Coronary artery (tissue), 2 donors: ENCODE measurements at regions not wholly inside any gene's neighbourhood (a gene's known extent, or its start where the extent isn't known, plus 50 kb on each side); places are given as distances from the start of the nearest gene placed in this dataset.

Experiments
- DNase-seq: peaks from one replicate; pipeline ENCODE4 v3.0.0-alpha.2; 2017; ENCODE audit warnings: low spot score
- H3K27ac ChIP-seq, 2 donors: fragments of 200-600 bp; sonication (generic); one replicate each; pipeline ENCODE4 v1.5.1; 2016 to 2019
- H3K4me3 ChIP-seq: fragments of 200-600 bp; sonication (generic); 2 replicates; pipeline ENCODE4 v1.5.1; 2016; ENCODE audit warnings: mild to moderate bottlenecking, moderate library complexity
- CTCF ChIP-seq: fragments of 200-600 bp; sonication (generic); IDR thresholded peaks from one replicate; pipeline ENCODE4 v1.5.1; 2019; ENCODE audit warnings: antibody characterized with exemption

GRCh38 chr5:66234241-66234640, 90.1 kb downstream of the SREK1 start:
- no peak for DNase-seq
- H3K27ac ChIP-seq = no peak overlapping the region
- no peak overlapping the region for H3K4me3 ChIP-seq
- no peak for TF ChIP-seq CTCF

GRCh38 chr5:66238435-66238834, 94.3 kb downstream of the SREK1 start:
- H3K27ac ChIP-seq = no peak overlapping the region
- TF ChIP-seq CTCF = no peak
- no peak for DNase-seq
- H3K4me3 ChIP-seq = no peak overlapping the region

GRCh38 chr5:66239034-66239433, 94.9 kb downstream of the SREK1 start:
- H3K27ac ChIP-seq = no peak overlapping the region
- TF ChIP-seq CTCF = no peak
- DNase-seq = no peak
- no peak overlapping the region for H3K4me3 ChIP-seq

- no peak for DNase-seq
- TF ChIP-seq CTCF = no peak
- H3K27ac ChIP-seq = no peak overlapping the region
- H3K4me3 ChIP-seq = no peak overlapping the region
Measured at GRCh38 chr5:66241136-66241825, 97.2 kb downstream of the SREK1 start.

- Histone ChIP-seq H3K27ac (no peak overlapping the region), H3K4me3 (no peak overlapping the region)
- DNase-seq = no peak
- TF ChIP-seq CTCF = no peak
Measured at GRCh38 chr5:66242050-66242715, 98.1 kb downstream of the SREK1 start.

- TF ChIP-seq CTCF = no peak
- Histone ChIP-seq H3K27ac (no peak overlapping the region), H3K4me3 (no peak overlapping the region)
- DNase-seq = no peak
Measured at GRCh38 chr5:66246608-66247007, 102.5 kb downstream of the SREK1 start.
